ENCODE measurements at regions not wholly inside any gene's neighbourhood (a gene's known extent, or its start where the extent isn't known, plus 50 kb on each side); places are given as distances from the start of the nearest gene placed in this dataset.

DNA sequence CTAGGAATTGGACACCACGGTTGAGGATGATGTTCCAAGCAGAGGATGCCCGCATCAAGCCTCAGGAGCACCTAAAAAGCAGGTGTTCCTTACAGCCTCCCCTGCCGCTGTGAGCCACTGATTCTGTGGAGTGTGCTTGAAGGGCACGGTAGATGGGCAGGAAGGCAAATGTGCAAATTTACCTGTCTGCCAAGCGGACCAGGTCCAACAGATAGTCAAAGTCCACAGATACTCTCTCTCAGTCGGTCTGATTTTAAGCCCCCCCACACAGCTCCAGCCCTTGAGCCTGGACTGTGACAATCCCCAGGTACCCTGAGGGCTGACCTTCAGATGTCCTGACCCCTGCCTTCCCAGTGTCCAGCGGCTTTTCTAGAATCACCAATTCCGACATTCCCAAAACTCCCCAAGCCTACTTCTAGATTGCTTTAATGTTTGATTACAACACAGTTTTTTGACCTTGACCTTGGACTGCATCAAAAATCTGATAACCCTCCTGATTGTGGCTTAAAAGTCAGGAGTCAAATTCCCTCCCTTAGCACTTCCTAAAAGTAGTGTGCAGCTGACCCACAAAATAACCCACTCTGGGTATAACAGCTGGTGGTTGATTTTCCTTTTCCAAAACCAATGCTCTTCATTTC is 208.8 kb upstream of the NCKAP5 start:
- TF ChIP-seq POLR2AphosphoS5 (IDR thresholded peaks at IDR 0.05) = no peak
- no peak for TF ChIP-seq POLR2A (IDR thresholded peaks at IDR 0.05)
- TF ChIP-seq, protein P1, sequence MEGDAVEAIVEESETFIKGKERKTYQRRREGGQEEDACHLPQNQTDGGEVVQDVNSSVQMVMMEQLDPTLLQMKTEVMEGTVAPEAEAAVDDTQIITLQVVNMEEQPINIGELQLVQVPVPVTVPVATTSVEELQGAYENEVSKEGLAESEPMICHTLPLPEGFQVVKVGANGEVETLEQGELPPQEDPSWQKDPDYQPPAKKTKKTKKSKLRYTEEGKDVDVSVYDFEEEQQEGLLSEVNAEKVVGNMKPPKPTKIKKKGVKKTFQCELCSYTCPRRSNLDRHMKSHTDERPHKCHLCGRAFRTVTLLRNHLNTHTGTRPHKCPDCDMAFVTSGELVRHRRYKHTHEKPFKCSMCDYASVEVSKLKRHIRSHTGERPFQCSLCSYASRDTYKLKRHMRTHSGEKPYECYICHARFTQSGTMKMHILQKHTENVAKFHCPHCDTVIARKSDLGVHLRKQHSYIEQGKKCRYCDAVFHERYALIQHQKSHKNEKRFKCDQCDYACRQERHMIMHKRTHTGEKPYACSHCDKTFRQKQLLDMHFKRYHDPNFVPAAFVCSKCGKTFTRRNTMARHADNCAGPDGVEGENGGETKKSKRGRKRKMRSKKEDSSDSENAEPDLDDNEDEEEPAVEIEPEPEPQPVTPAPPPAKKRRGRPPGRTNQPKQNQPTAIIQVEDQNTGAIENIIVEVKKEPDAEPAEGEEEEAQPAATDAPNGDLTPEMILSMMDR (IDR thresholded peaks at IDR 0.05) = no peak
